GM21360 (cell line): ENCODE measurements at regions not wholly inside any gene's neighbourhood (a gene's known extent, or its start where the extent isn't known, plus 50 kb on each side); places are given as distances from the start of the nearest gene placed in this dataset.
"Not testable (repeated sequence)": the region's sequence is repeated elsewhere in the genome, so short reads cannot be mapped to it uniquely, and the experiment has no call there.

Source experiments
- ATAC-seq: cut with Tn5 transposase; IDR thresholded peaks from one replicate; pipeline ENCODE4 v1.9.1; 2021; ENCODE audit warnings: mild to moderate bottlenecking, moderate library complexity; ENCODE audit not compliant: unreplicated experiment

- no peak for ATAC-seq
These were observed 432.9 kb upstream of the ACTBL2 start for GRCh38 chr5:57915536-57915935.

GRCh38 chr5:57911438-57911837, 428.8 kb upstream of the ACTBL2 start:
- ATAC-seq = no peak

- no peak for ATAC-seq
These were observed 424.1 kb upstream of the ACTBL2 start for GRCh38 chr5:57906671-57907070.

- ATAC-seq = no peak
These were observed 420.8 kb upstream of the ACTBL2 start for GRCh38 chr5:57903458-57903857.

- no peak for ATAC-seq
These were observed 419.5 kb upstream of the ACTBL2 start for GRCh38 chr5:57902095-57902494.

GRCh38 chr5:57900381-57900944, 417.9 kb upstream of the ACTBL2 start:
- no peak for ATAC-seq

GRCh38 chr5:57896576-57896975, 414.0 kb upstream of the ACTBL2 start:
- ATAC-seq = no peak

- no peak for ATAC-seq
These were observed 413.2 kb upstream of the ACTBL2 start for GRCh38 chr5:57895766-57896165.

- ATAC-seq = no peak
These were observed 411.3 kb upstream of the ACTBL2 start for GRCh38 chr5:57893926-57894325.

- ATAC-seq = no peak
These were observed 408.8 kb upstream of the ACTBL2 start for GRCh38 chr5:57891443-57891842.

- no peak for ATAC-seq
These were observed 406.9 kb upstream of the ACTBL2 start for GRCh38 chr5:57889558-57889957.

- no peak for ATAC-seq
These were observed 405.4 kb upstream of the ACTBL2 start for GRCh38 chr5:57887851-57888621.

- no peak for ATAC-seq
These were observed 401.9 kb upstream of the ACTBL2 start for GRCh38 chr5:57884346-57885102.

GRCh38 chr5:57880216-57880615, 397.6 kb upstream of the ACTBL2 start:
- no peak for ATAC-seq

- ATAC-seq = no peak
These were observed 395.7 kb upstream of the ACTBL2 start for GRCh38 chr5:57878301-57878722.

GRCh38 chr5:57871496-57871895, 388.9 kb upstream of the ACTBL2 start:
- ATAC-seq = no peak

- not testable (repeated sequence) for ATAC-seq
These were observed 387.7 kb upstream of the ACTBL2 start for GRCh38 chr5:57870267-57870666.

GRCh38 chr5:57863661-57864060, 381.1 kb upstream of the ACTBL2 start:
- no peak for ATAC-seq

GRCh38 chr5:57862942-57863341, 380.3 kb upstream of the ACTBL2 start:
- ATAC-seq = no peak

- ATAC-seq = no peak
These were observed 379.9 kb upstream of the ACTBL2 start for GRCh38 chr5:57862471-57862911.

GRCh38 chr5:57859626-57860025, 377.0 kb upstream of the ACTBL2 start:
- ATAC-seq = no peak

- ATAC-seq = no peak
These were observed 376.3 kb upstream of the ACTBL2 start for GRCh38 chr5:57858905-57859304.
